Mesenchymal stem cell (in vitro differentiated cells and primary cell): ENCODE measurements at regions not wholly inside any gene's neighbourhood (a gene's known extent, or its start where the extent isn't known, plus 50 kb on each side); places are given as distances from the start of the nearest gene placed in this dataset.
A peak's percentile ranks its signal among the peaks of the same experiment; 100 is the strongest.

Source experiments
- DNase-seq: peaks from one replicate; pipeline ENCODE4 v3.0.0-alpha.2; 2013
- H2AFZ ChIP-seq: one replicate; pipeline ENCODE4 v1.6.1; 2013; ENCODE audit warnings: low read depth, mild to moderate bottlenecking, control low read depth, inconsistent platforms, low read length, moderate library complexity
- H2AK5ac ChIP-seq: 2 replicates; pipeline ENCODE4 v1.6.1; 2013; ENCODE audit warnings: low read length, moderate library complexity, mild to moderate bottlenecking, inconsistent platforms; ENCODE audit not compliant: severe bottlenecking
- H2BK120ac ChIP-seq: one replicate; pipeline ENCODE4 v1.6.1; 2013; ENCODE audit warnings: low read depth, mild to moderate bottlenecking, inconsistent platforms, low read length, moderate library complexity
- H2BK12ac ChIP-seq, 2 experiments: one replicate each; pipeline ENCODE4 v1.6.1; 2013; ENCODE audit warnings: inconsistent platforms in 2 of 2, low read length in 2 of 2, mild to moderate bottlenecking in 2 of 2, moderate library complexity in 2 of 2, control low read depth in 1 of 2
- H2BK15ac ChIP-seq: one replicate; pipeline ENCODE4 v1.6.1; 2013; ENCODE audit warnings: mild to moderate bottlenecking, low read depth, inconsistent platforms; ENCODE audit not compliant: poor library complexity, severe bottlenecking
- H2BK5ac ChIP-seq: 2 replicates; pipeline ENCODE4 v1.6.1; 2013; ENCODE audit warnings: low read depth, mild to moderate bottlenecking, low read length, control low read depth, inconsistent platforms; ENCODE audit not compliant: poor library complexity, severe bottlenecking
- H3K14ac ChIP-seq, 2 experiments: one replicate each; pipeline ENCODE4 v1.6.1; 2013; ENCODE audit warnings: inconsistent platforms in 2 of 2, low read length in 2 of 2, control low read depth in 1 of 2, mild to moderate bottlenecking in 1 of 2, moderate library complexity in 1 of 2
- H3K18ac ChIP-seq, 2 experiments: one replicate each; pipeline ENCODE4 v1.6.1; 2013; ENCODE audit warnings: inconsistent platforms in 2 of 2, low read length in 2 of 2, control low read depth in 1 of 2, low read depth in 1 of 2, mild to moderate bottlenecking in 1 of 2
- H3K23ac ChIP-seq, 2 experiments: one replicate each; pipeline ENCODE4 v1.6.1; 2013; ENCODE audit warnings: inconsistent platforms in 2 of 2, low read length in 2 of 2, mild to moderate bottlenecking in 2 of 2, moderate library complexity in 2 of 2, control low read depth in 1 of 2
- H3K27ac ChIP-seq: 2 replicates; pipeline ENCODE4 v1.5.1; 2013; ENCODE audit warnings: mild to moderate bottlenecking, moderate library complexity, low read length, control low read depth, inconsistent platforms; ENCODE audit not compliant: poor library complexity, severe bottlenecking
- H3K27me3 ChIP-seq, 2 experiments: 2 replicates each; pipeline versions ENCODE4 v1.6.1 to v1.7.0; 2013; ENCODE audit warnings: low read length in 2 of 2, mild to moderate bottlenecking in 2 of 2, moderate library complexity in 2 of 2, control low read depth in 1 of 2, inconsistent platforms in 1 of 2; ENCODE audit not compliant: control insufficient read depth in 1 of 2, insufficient read depth in 1 of 2
- H3K36me3 ChIP-seq, 2 experiments: 2 replicates each; pipeline versions ENCODE4 v1.6.1 to v1.7.0; 2013; ENCODE audit warnings: low read length in 2 of 2, control low read depth in 1 of 2, inconsistent platforms in 1 of 2, low read depth in 1 of 2, mild to moderate bottlenecking in 1 of 2; ENCODE audit not compliant: insufficient read depth in 2 of 2, control insufficient read depth in 1 of 2
- H3K4ac ChIP-seq, 2 experiments: one replicate each; pipeline ENCODE4 v1.6.1; 2013; ENCODE audit warnings: inconsistent platforms in 2 of 2, low read length in 2 of 2, mild to moderate bottlenecking in 2 of 2, moderate library complexity in 2 of 2, control low read depth in 1 of 2, low read depth in 1 of 2
- H3K4me1 ChIP-seq: 2 replicates; pipeline ENCODE4 v1.6.1; 2013; ENCODE audit warnings: low read depth, low read length, control low read depth; ENCODE audit not compliant: control insufficient read depth, insufficient read depth
- H3K4me2 ChIP-seq: 2 replicates; pipeline ENCODE4 v1.6.1; 2013; ENCODE audit warnings: low read length, mild to moderate bottlenecking, inconsistent platforms; ENCODE audit not compliant: poor library complexity, severe bottlenecking
- H3K4me3 ChIP-seq, 2 experiments: 2 replicates each; pipeline versions ENCODE4 v1.5.1 to v1.7.0; 2013; ENCODE audit warnings: low read length in 2 of 2, mild to moderate bottlenecking in 2 of 2, control low read depth in 1 of 2, low read depth in 1 of 2; ENCODE audit not compliant: insufficient read depth in 1 of 2
- H3K79me1 ChIP-seq: replicated peaks from 2 replicates; pipeline ENCODE4 v1.6.1; 2013; ENCODE audit warnings: mild to moderate bottlenecking, control low read depth, low read length, inconsistent platforms; ENCODE audit not compliant: poor library complexity, severe bottlenecking
- H3K9ac ChIP-seq: 2 replicates; pipeline ENCODE4 v1.7.0; 2013; ENCODE audit warnings: mild to moderate bottlenecking, low read length, moderate library complexity
- H3K9me3 ChIP-seq: 2 replicates; pipeline ENCODE4 v1.7.0; 2013; ENCODE audit warnings: mild to moderate bottlenecking, low read length; ENCODE audit not compliant: control insufficient read depth
- H4K8ac ChIP-seq: one replicate; pipeline ENCODE4 v1.6.1; 2013; ENCODE audit warnings: inconsistent platforms, mild to moderate bottlenecking, low read length, moderate library complexity
- H4K91ac ChIP-seq: one replicate; pipeline ENCODE4 v1.6.1; 2013; ENCODE audit warnings: mild to moderate bottlenecking, low read length, inconsistent platforms
- WGBS: methylation state at CpG from one replicate; pipeline ENCODE4 v1.1.7; 2013; ENCODE audit warnings: mixed read lengths; 5-methylcytosine and 5-hydroxymethylcytosine counted together

- H3K4me2 ChIP-seq = no peak overlapping the region
- H3K18ac ChIP-seq = no peak overlapping the region
- DNase-seq = no peak
- H3K36me3 ChIP-seq = no peaks in the 10 kb centered on the region
- H3K14ac ChIP-seq = no peak overlapping the region
- H4K8ac ChIP-seq = no peak overlapping the region
- H4K91ac ChIP-seq = no peak overlapping the region
- H2AFZ ChIP-seq = no peak overlapping the region
- 80% methylated on average over 1 of the region's 2 CpGs for WGBS
- no peaks in the 10 kb centered on the region for H3K9me3 ChIP-seq
- H3K4me1 ChIP-seq = no peaks in the 10 kb centered on the region
- no peak overlapping the region for H3K4ac ChIP-seq
- H3K4me3 ChIP-seq = no peak overlapping the region
- H3K27me3 ChIP-seq = peaks cover 0 to 4% of the 10 kb centered on the region in 2 experiments
- H2BK12ac ChIP-seq = no peak overlapping the region
- H2BK15ac ChIP-seq = no peak overlapping the region
- no peak overlapping the region for H3K23ac ChIP-seq
- H3K9ac ChIP-seq = no peak overlapping the region
- H3K27ac ChIP-seq = no peak overlapping the region
- no peaks in the 10 kb centered on the region for H3K79me1 ChIP-seq
- H2AK5ac ChIP-seq = no peak overlapping the region
- no peak overlapping the region for H2BK120ac ChIP-seq
- H2BK5ac ChIP-seq = no peak overlapping the region
These were observed 95.1 kb upstream of the TMED7 start for GRCh38 chr5:115720888-115721287.

- 94% methylated on average over 2 of the region's 2 CpGs for WGBS
- no peak overlapping the region for H2BK12ac ChIP-seq
These were observed 93.1 kb upstream of the TMED7 start for GRCh38 chr5:115718927-115719326.

GRCh38 chr5:115713408-115713807 lies 87.6 kb upstream of the TMED7 start:
- no peaks in the 10 kb centered on the region for H3K79me1 ChIP-seq
- H3K18ac ChIP-seq = no peak overlapping the region
- H4K91ac ChIP-seq = no peak overlapping the region
- no peak overlapping the region for H2BK15ac ChIP-seq
- H3K14ac ChIP-seq = no peak overlapping the region
- no peaks in the 10 kb centered on the region for H3K27me3 ChIP-seq
- H3K27ac ChIP-seq = no peak overlapping the region
- no peak overlapping the region for H2AK5ac ChIP-seq
- H2BK5ac ChIP-seq = no peak overlapping the region
- no peak overlapping the region for H3K4ac ChIP-seq
- no peak overlapping the region for H2BK12ac ChIP-seq
- no peak for DNase-seq
- H3K9ac ChIP-seq = no peak overlapping the region
- peaks cover 2% of the 10 kb centered on the region for H3K9me3 ChIP-seq
- H4K8ac ChIP-seq = no peak overlapping the region
- H2AFZ ChIP-seq = no peak overlapping the region
- H3K4me1 ChIP-seq = no peaks in the 10 kb centered on the region
- H2BK120ac ChIP-seq = no peak overlapping the region
- H3K36me3 ChIP-seq = no peaks in the 10 kb centered on the region
- no peak overlapping the region for H3K4me2 ChIP-seq
- H3K23ac ChIP-seq = no peak overlapping the region
- no peak overlapping the region for H3K4me3 ChIP-seq

More at GRCh38 chr5:115718927-115719326, 93.1 kb upstream of the TMED7 start:
- Histone ChIP-seq H4K8ac (no peak overlapping the region), H3K14ac (no peak overlapping the region), H3K9ac (no peak overlapping the region), H3K36me3 (no peaks in the 10 kb centered on the region), H3K4me2 (no peak overlapping the region), H2BK5ac (no peak overlapping the region), H3K4me3 (no peak overlapping the region), H2AK5ac (no peak overlapping the region), H4K91ac (no peak overlapping the region), H3K18ac (no peak overlapping the region), H2AFZ (no peak overlapping the region), H2BK15ac (no peak overlapping the region), H3K4me1 (no peaks in the 10 kb centered on the region), H3K9me3 (no peaks in the 10 kb centered on the region), H3K23ac (no peak overlapping the region), H3K27ac (no peak overlapping the region), H3K4ac (no peak overlapping the region), H3K79me1 (no peaks in the 10 kb centered on the region), H2BK120ac (no peak overlapping the region), H3K27me3 (peaks cover 0 to 4% of the 10 kb centered on the region in 2 experiments)
- DNase-seq = no peak

- peak overlapping the region; percentile 3 for H3K9ac ChIP-seq
- no peak overlapping the region for H3K4ac ChIP-seq
- H3K4me2 ChIP-seq = no peak overlapping the region
- no peak overlapping the region for H2BK12ac ChIP-seq
- no peak overlapping the region for H2AFZ ChIP-seq
- H3K23ac ChIP-seq = no peak overlapping the region
- no peak overlapping the region for H3K18ac ChIP-seq
- no peak overlapping the region for H4K8ac ChIP-seq
- H4K91ac ChIP-seq = no peak overlapping the region
- H2BK120ac ChIP-seq = no peak overlapping the region
- DNase-seq = peak; percentile 7
- 67% methylated on average over 2 of the region's 3 CpGs for WGBS
- no peaks in the 10 kb centered on the region for H3K79me1 ChIP-seq
- H2BK15ac ChIP-seq = no peak overlapping the region
- no peak overlapping the region for H2BK5ac ChIP-seq
- H3K36me3 ChIP-seq = no peaks in the 10 kb centered on the region
- no peak overlapping the region for H2AK5ac ChIP-seq
- no peak overlapping the region for H3K4me3 ChIP-seq
- H3K27me3 ChIP-seq = no peaks in the 10 kb centered on the region
- peaks cover 2% of the 10 kb centered on the region for H3K9me3 ChIP-seq
- no peak overlapping the region for H3K14ac ChIP-seq
- H3K27ac ChIP-seq = no peak overlapping the region
- no peaks in the 10 kb centered on the region for H3K4me1 ChIP-seq
These were observed 83.7 kb upstream of the TMED7 start for GRCh38 chr5:115709585-115709984.
